A549 (cell line): ENCODE measurements at regions not wholly inside any gene's neighbourhood (a gene's known extent, or its start where the extent isn't known, plus 50 kb on each side); places are given as distances from the start of the nearest gene placed in this dataset.

Experiments used
- ATAC-seq, 2 experiments: fragments of 200-7000 bp in 1 of 2; fragments of >200 bp in 1 of 2; cut with Nextera tagmentation in 1 of 2; cut with Tn5 transposase in 1 of 2; 3 replicates each; pipeline versions ENCODE4 v1.8.0 to v1.9.1; 2018 to 2020; ENCODE audit warnings: mild to moderate bottlenecking in 1 of 2, moderate library complexity in 1 of 2
- CTCF ChIA-PET: fragments of 300-600 bp; sonication (Branson Sonifier 250); formaldehyde crosslinking; extraction: SDS; loops from one replicate; lab custom pipeline; 2021; ENCODE audit warnings: antibody characterized with exemption, inconsistent platforms; lab: Yijun Ruan, JAX
- POLR2A ChIA-PET: fragments of 350-600 bp; formaldehyde crosslinking; extraction: SDS; loops from one replicate; lab custom pipeline; 2021; ENCODE audit warnings: antibody characterized with exemption, inconsistent platforms; lab: Yijun Ruan, JAX
- DNase-seq, 2 experiments: peaks; one replicate each; pipeline versions ENCODE4 v3.0.0 to v3.0.0-alpha.2; 2011 to 2016; ENCODE audit warnings: low read depth in 1 of 2, low spot score in 1 of 2
- FAIRE-seq: peaks from 2 replicates; lab custom pipeline; 2011; peaks lifted over from hg19 to GRCh38; lab: Jason Lieb, UNC
- H3K27ac ChIP-seq, 2 experiments: fragments of >200 bp; sonication (Bioruptor Twin); formaldehyde crosslinking; 3 replicates each; pipeline ENCODE4 v1.5.1; 2016 to 2017
- H3K4me1 ChIP-seq: fragments of >200 bp; sonication (Bioruptor Twin); formaldehyde crosslinking; 3 replicates; pipeline ENCODE4 v1.6.1; 2016
- H3K4me2 ChIP-seq: fragments of >200 bp; sonication (Bioruptor Twin); formaldehyde crosslinking; 3 replicates; pipeline ENCODE4 v1.6.1; 2016
- H3K4me3 ChIP-seq: fragments of >200 bp; sonication (Bioruptor Twin); formaldehyde crosslinking; 3 replicates; pipeline ENCODE4 v1.5.1; 2016
- H3K9me3 ChIP-seq: fragments of >200 bp; sonication (Bioruptor Twin); formaldehyde crosslinking; 3 replicates; pipeline ENCODE4 v1.6.1; 2016
- CBX2 ChIP-seq: fragments of 200-600 bp; sonication (generic); IDR thresholded peaks from 2 replicates; pipeline ENCODE4 v1.6.1; 2016; ENCODE audit warnings: low read depth, mild to moderate bottlenecking, borderline replicate concordance
- CBX8 ChIP-seq: fragments of 200-600 bp; sonication (generic); IDR thresholded peaks from 2 replicates; pipeline ENCODE4 v1.6.1; 2016
- EHMT2 ChIP-seq: fragments of 200-600 bp; sonication (generic); IDR thresholded peaks from 2 replicates; pipeline ENCODE4 v1.6.1; 2016; ENCODE audit warnings: antibody characterized with exemption, low read depth, mild to moderate bottlenecking, moderate library complexity
- ELK1 ChIP-seq: fragments of 150-350 bp; IDR thresholded peaks from 2 replicates; pipeline ENCODE4 v1.6.1; 2014; ENCODE audit warnings: low read depth, mild to moderate bottlenecking, low read length
- EP300 ChIP-seq, 2 experiments: fragments of >200 bp; sonication (Bioruptor Twin); formaldehyde crosslinking; IDR thresholded peaks; 2 replicates in 1 of 2; 3 replicates in 1 of 2; pipeline ENCODE4 v1.6.1; 2016 to 2017
- ESRRA ChIP-seq: fragments of 150-350 bp; IDR thresholded peaks from 2 replicates; pipeline ENCODE4 v1.6.1; 2014; ENCODE audit warnings: mild to moderate bottlenecking, low read length, borderline replicate concordance
- FOSB ChIP-seq: fragments of 250-450 bp; sonication (Bioruptor Pico); IDR thresholded peaks from 2 replicates; pipeline ENCODE4 v1.5.0; 2020; ENCODE audit warnings: mild to moderate bottlenecking, moderate library complexity
- HOXB5 ChIP-seq: fragments of 250-450 bp; sonication (Bioruptor Pico); IDR thresholded peaks from 2 replicates; pipeline ENCODE4 v1.5.0; 2020; ENCODE audit warnings: mild to moderate bottlenecking, moderate library complexity
- MAFK ChIP-seq: fragments of 450-650 bp; IDR thresholded peaks from 2 replicates; pipeline ENCODE4 v1.6.1; 2014; ENCODE audit not compliant: partially characterized antibody
- NR3C1 ChIP-seq: fragments of >200 bp; sonication (Bioruptor Twin); formaldehyde crosslinking; IDR thresholded peaks from 3 replicates; pipeline ENCODE4 v1.6.1; 2017
- RARB ChIP-seq: fragments of 250-450 bp; sonication (Bioruptor Pico); IDR thresholded peaks from 2 replicates; pipeline ENCODE4 v1.8.0; 2021; ENCODE audit warnings: mild to moderate bottlenecking, moderate library complexity
- RCOR1 ChIP-seq: fragments of 150-350 bp; IDR thresholded peaks from 2 replicates; pipeline ENCODE4 v1.6.1; 2014; ENCODE audit warnings: antibody characterized with exemption, low read length, low read depth
- RFX5 ChIP-seq: fragments of 450-650 bp; IDR thresholded peaks from 2 replicates; pipeline ENCODE4 v1.7.1; 2014; ENCODE audit warnings: antibody characterized with exemption, mild to moderate bottlenecking, moderate library complexity
- SREBF2 ChIP-seq: fragments of 450-650 bp; IDR thresholded peaks from 2 replicates; pipeline ENCODE4 v1.6.1; 2014; ENCODE audit warnings: mild to moderate bottlenecking, moderate library complexity
- TFCP2L1 ChIP-seq: fragments of 250-450 bp; sonication (Bioruptor Pico); IDR thresholded peaks from 2 replicates; pipeline ENCODE4 v1.5.0; 2021; ENCODE audit warnings: mild to moderate bottlenecking
- TP53 ChIP-seq: fragments of 250-450 bp; sonication (Bioruptor Pico); IDR thresholded peaks from 2 replicates; pipeline ENCODE4 v1.5.0; 2021; ENCODE audit warnings: mild to moderate bottlenecking, moderate library complexity
- WGBS: methylation state at CpG from one replicate; pipeline ENCODE4 v1.1.6; 2017; ENCODE audit errors: missing lambda C conversion rate; 5-methylcytosine and 5-hydroxymethylcytosine counted together
- TF ChIP-seq, protein P1 (sequence below): fragments of 200-600 bp; sonication (generic); IDR thresholded peaks from 2 replicates; pipeline ENCODE4 v1.6.1; 2016; ENCODE audit warnings: antibody characterized with exemption, mild to moderate bottlenecking, moderate library complexity
- TF ChIP-seq, protein P2 (sequence below): IDR thresholded peaks from 2 replicates; pipeline ENCODE4 v1.6.1; 2012; ENCODE audit warnings: low read depth, borderline replicate concordance
- TF ChIP-seq, protein P3 (sequence below): fragments of >200 bp; sonication (Bioruptor Twin); formaldehyde crosslinking; IDR thresholded peaks from 2 replicates; pipeline ENCODE4 v1.6.1; 2016
- TF ChIP-seq, protein P4 (sequence below): fragments of 250-450 bp; sonication (Bioruptor Pico); IDR thresholded peaks from 2 replicates; pipeline ENCODE4 v1.5.0; 2020; ENCODE audit warnings: low read depth, mild to moderate bottlenecking, moderate library complexity
- TF ChIP-seq, protein P5 (sequence below): fragments of 450-650 bp; IDR thresholded peaks from 2 replicates; pipeline ENCODE4 v1.6.1; 2014; ENCODE audit warnings: antibody characterized with exemption

- TF ChIP-seq, protein P1, sequence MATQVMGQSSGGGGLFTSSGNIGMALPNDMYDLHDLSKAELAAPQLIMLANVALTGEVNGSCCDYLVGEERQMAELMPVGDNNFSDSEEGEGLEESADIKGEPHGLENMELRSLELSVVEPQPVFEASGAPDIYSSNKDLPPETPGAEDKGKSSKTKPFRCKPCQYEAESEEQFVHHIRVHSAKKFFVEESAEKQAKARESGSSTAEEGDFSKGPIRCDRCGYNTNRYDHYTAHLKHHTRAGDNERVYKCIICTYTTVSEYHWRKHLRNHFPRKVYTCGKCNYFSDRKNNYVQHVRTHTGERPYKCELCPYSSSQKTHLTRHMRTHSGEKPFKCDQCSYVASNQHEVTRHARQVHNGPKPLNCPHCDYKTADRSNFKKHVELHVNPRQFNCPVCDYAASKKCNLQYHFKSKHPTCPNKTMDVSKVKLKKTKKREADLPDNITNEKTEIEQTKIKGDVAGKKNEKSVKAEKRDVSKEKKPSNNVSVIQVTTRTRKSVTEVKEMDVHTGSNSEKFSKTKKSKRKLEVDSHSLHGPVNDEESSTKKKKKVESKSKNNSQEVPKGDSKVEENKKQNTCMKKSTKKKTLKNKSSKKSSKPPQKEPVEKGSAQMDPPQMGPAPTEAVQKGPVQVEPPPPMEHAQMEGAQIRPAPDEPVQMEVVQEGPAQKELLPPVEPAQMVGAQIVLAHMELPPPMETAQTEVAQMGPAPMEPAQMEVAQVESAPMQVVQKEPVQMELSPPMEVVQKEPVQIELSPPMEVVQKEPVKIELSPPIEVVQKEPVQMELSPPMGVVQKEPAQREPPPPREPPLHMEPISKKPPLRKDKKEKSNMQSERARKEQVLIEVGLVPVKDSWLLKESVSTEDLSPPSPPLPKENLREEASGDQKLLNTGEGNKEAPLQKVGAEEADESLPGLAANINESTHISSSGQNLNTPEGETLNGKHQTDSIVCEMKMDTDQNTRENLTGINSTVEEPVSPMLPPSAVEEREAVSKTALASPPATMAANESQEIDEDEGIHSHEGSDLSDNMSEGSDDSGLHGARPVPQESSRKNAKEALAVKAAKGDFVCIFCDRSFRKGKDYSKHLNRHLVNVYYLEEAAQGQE, result no peak
- TF ChIP-seq, protein P2, sequence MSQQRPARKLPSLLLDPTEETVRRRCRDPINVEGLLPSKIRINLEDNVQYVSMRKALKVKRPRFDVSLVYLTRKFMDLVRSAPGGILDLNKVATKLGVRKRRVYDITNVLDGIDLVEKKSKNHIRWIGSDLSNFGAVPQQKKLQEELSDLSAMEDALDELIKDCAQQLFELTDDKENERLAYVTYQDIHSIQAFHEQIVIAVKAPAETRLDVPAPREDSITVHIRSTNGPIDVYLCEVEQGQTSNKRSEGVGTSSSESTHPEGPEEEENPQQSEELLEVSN, result no peak
- TF ChIP-seq CBX8 (no peak), FOSB (no peak), SREBF2 (no peak), MAFK (no peak), RARB (CRISPR knock-in tag) (no peak), EP300 (IDR thresholded peaks at IDR 0.05) (no peak)
- TF ChIP-seq, protein P3, sequence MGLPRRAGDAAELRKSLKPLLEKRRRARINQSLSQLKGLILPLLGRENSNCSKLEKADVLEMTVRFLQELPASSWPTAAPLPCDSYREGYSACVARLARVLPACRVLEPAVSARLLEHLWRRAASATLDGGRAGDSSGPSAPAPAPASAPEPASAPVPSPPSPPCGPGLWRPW, result no peak
- TF ChIP-seq, protein P4, sequence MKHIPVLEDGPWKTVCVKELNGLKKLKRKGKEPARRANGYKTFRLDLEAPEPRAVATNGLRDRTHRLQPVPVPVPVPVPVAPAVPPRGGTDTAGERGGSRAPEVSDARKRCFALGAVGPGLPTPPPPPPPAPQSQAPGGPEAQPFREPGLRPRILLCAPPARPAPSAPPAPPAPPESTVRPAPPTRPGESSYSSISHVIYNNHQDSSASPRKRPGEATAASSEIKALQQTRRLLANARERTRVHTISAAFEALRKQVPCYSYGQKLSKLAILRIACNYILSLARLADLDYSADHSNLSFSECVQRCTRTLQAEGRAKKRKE, result no peak
- TF ChIP-seq, protein P5, sequence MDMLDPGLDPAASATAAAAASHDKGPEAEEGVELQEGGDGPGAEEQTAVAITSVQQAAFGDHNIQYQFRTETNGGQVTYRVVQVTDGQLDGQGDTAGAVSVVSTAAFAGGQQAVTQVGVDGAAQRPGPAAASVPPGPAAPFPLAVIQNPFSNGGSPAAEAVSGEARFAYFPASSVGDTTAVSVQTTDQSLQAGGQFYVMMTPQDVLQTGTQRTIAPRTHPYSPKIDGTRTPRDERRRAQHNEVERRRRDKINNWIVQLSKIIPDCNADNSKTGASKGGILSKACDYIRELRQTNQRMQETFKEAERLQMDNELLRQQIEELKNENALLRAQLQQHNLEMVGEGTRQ, result no peak
Measured at GRCh38 chr9:89685698-89686097, 80.9 kb downstream of the GADD45G start (continued).

DNA sequence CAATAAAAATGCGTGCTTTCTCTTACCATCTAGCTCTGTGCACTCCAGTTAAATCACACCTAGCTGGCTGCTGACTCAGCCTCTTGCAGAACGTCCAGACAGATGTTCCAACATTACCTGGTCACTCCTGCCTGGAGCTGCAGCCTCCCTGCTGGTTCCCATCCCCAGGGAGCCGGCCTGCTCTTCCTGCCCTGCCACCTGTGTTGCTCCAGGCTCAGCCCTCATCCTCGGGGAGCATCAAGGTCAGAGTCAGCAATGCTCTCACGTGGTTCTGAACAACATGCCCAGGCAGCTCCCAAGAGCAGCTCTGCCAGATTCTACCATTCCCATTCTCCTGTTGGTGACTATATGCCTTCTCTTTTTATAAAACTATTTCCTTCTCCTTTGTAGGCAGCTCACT is 81.3 kb downstream of the GADD45G start:
- DNase-seq, result no peak
- Histone ChIP-seq H3K27ac (peak overlapping the region; percentile 38 to 69; a peak in 4 of 6 replicates), H3K4me1 (peaks cover 4% of the 10 kb centered on the region; the same call in 1 of the 3 replicates), H3K9me3 (no peaks in the 10 kb centered on the region), H3K4me3 (no peak overlapping the region), H3K4me2 (no peak overlapping the region)
- CTCF ChIA-PET, result interaction anchor here (0.6 to 1.2 kb wide), 2 partner anchors 35 to 82 kb away, joined by 3 read pairs; no protein-coding TSS in a partner anchor
- TF ChIP-seq EP300 (IDR thresholded peaks at IDR 0.05), result no peak
- TF ChIP-seq RFX5, result no peak
- TF ChIP-seq TP53, result no peak
- TF ChIP-seq, protein P2, result no peak
- TF ChIP-seq HOXB5 (CRISPR knock-in tag), result no peak
- TF ChIP-seq EHMT2, result no peak
- TF ChIP-seq RCOR1, result no peak
- no peak for TF ChIP-seq ESRRA
- no peak for TF ChIP-seq ELK1
- TF ChIP-seq CBX2, result no peak
- TF ChIP-seq, protein P4, result no peak
- no peak for TF ChIP-seq SREBF2
- TF ChIP-seq TFCP2L1 (CRISPR knock-in tag), result no peak
- TF ChIP-seq FOSB, result no peak
- no peak for TF ChIP-seq NR3C1
- ATAC-seq, result peak in 1 of 2 experiments; percentile 24; a peak in 1 of 6 replicates
- no peak for FAIRE-seq
- 28% methylated on average over 5 of the region's 5 CpGs for WGBS
- POLR2A ChIA-PET, result no interaction called here
